ENCODE measurements at regions not wholly inside any gene's neighbourhood (a gene's known extent, or its start where the extent isn't known, plus 50 kb on each side); places are given as distances from the start of the nearest gene placed in this dataset.

GRCh38 chr4:66691101-66691500, 854.2 kb downstream of the CENPC start:
- TF ChIP-seq MAX (IDR thresholded peaks at IDR 0.05) (no peak), REST (IDR thresholded peaks at IDR 0.05; ENCODE audit: low read depth) (no peak), EP300 (IDR thresholded peaks at IDR 0.05; ENCODE audit: borderline replicate concordance) (no peak), RAD21 (IDR thresholded peaks at IDR 0.05; ENCODE audit: low read depth) (no peak), CEBPB (IDR thresholded peaks at IDR 0.05) (no peak), TEAD4 (IDR thresholded peaks at IDR 0.05) (no peak), USF1 (IDR thresholded peaks at IDR 0.05) (no peak)
